ENCODE measurements at regions not wholly inside any gene's neighbourhood (a gene's known extent, or its start where the extent isn't known, plus 50 kb on each side); places are given as distances from the start of the nearest gene placed in this dataset.
"Not testable (repeated sequence)": the region's sequence is repeated elsewhere in the genome, so short reads cannot be mapped to it uniquely, and the experiment has no call there.

GRCh38 chr12:87425942-87426554 is 603.2 kb downstream of the C12orf50 start:
- no peak for DNase-seq (ENCODE audit: low read depth, low spot score)

- not testable (repeated sequence) for DNase-seq (ENCODE audit: low read depth, low spot score)
Measured at GRCh38 chr12:87421233-87421632, 608.0 kb downstream of the C12orf50 start.

GRCh38 chr12:87413784-87414183 is 615.4 kb downstream of the C12orf50 start:
- no peak for DNase-seq (ENCODE audit: low read depth, low spot score)

- DNase-seq (ENCODE audit: low read depth, low spot score) = no peak
Measured at GRCh38 chr12:87406926-87407325, 622.3 kb downstream of the C12orf50 start.

- DNase-seq (ENCODE audit: low read depth, low spot score) = no peak
Measured at GRCh38 chr12:87405918-87406317, 623.3 kb downstream of the C12orf50 start.

- DNase-seq (ENCODE audit: low read depth, low spot score) = not testable (repeated sequence)
Measured at GRCh38 chr12:87394168-87394567, 635.0 kb downstream of the C12orf50 start.

- no peak for DNase-seq (ENCODE audit: low read depth, low spot score)
Measured at GRCh38 chr12:87388376-87388775, 640.8 kb downstream of the C12orf50 start.

- no peak for DNase-seq (ENCODE audit: low read depth, low spot score)
Measured at GRCh38 chr12:87385322-87385721, 643.9 kb downstream of the C12orf50 start.

GRCh38 chr12:87384226-87384625 is 645.0 kb downstream of the C12orf50 start:
- DNase-seq (ENCODE audit: low read depth, low spot score) = no peak

GRCh38 chr12:87383680-87384079 is 645.5 kb downstream of the C12orf50 start:
- DNase-seq (ENCODE audit: low read depth, low spot score) = no peak

- DNase-seq (ENCODE audit: low read depth, low spot score) = no peak
Measured at GRCh38 chr12:87382959-87383566, 646.1 kb downstream of the C12orf50 start.

- DNase-seq (ENCODE audit: low read depth, low spot score) = no peak
Measured at GRCh38 chr12:87382436-87382835, 646.8 kb downstream of the C12orf50 start.

- no peak for DNase-seq (ENCODE audit: low read depth, low spot score)
Measured at GRCh38 chr12:87381742-87382141, 647.5 kb downstream of the C12orf50 start.

- no peak for DNase-seq (ENCODE audit: low read depth, low spot score)
Measured at GRCh38 chr12:87378526-87378925, 650.7 kb downstream of the C12orf50 start.

GRCh38 chr12:87376722-87377121 is 652.5 kb downstream of the C12orf50 start:
- no peak for DNase-seq (ENCODE audit: low read depth, low spot score)

- no peak for DNase-seq (ENCODE audit: low read depth, low spot score)
Measured at GRCh38 chr12:87369161-87369560, 660.0 kb downstream of the C12orf50 start.

- DNase-seq (ENCODE audit: low read depth, low spot score) = no peak
Measured at GRCh38 chr12:87368259-87368658, 660.9 kb downstream of the C12orf50 start.

GRCh38 chr12:87365423-87365822 is 663.8 kb downstream of the C12orf50 start:
- DNase-seq (ENCODE audit: low read depth, low spot score) = no peak

- no peak for DNase-seq (ENCODE audit: low read depth, low spot score)
Measured at GRCh38 chr12:87363497-87364084, 665.6 kb downstream of the C12orf50 start.

GRCh38 chr12:87349681-87350080 is 679.5 kb downstream of the C12orf50 start:
- no peak for DNase-seq (ENCODE audit: low read depth, low spot score)

- no peak for DNase-seq (ENCODE audit: low read depth, low spot score)
Measured at GRCh38 chr12:87348071-87348470, 681.1 kb downstream of the C12orf50 start.

- DNase-seq (ENCODE audit: low read depth, low spot score) = no peak
Measured at GRCh38 chr12:87344699-87345098, 684.5 kb downstream of the C12orf50 start.

- no peak for DNase-seq (ENCODE audit: low read depth, low spot score)
Measured at GRCh38 chr12:87338681-87339080, 690.5 kb downstream of the C12orf50 start.
